Endometrium (tissue), 2 donors: ENCODE measurements at regions not wholly inside any gene's neighbourhood (a gene's known extent, or its start where the extent isn't known, plus 50 kb on each side); places are given as distances from the start of the nearest gene placed in this dataset.

Experiments used
- FAIRE-seq: peaks from 2 replicates; lab custom pipeline; 2012; peaks lifted over from hg19 to GRCh38; lab: Jason Lieb, UNC
- donor health status: control.
- donor health status: control.

GRCh38 chr16:51723036-51723724, 572.1 kb upstream of the SALL1 start:
- no peak for FAIRE-seq

DNA sequence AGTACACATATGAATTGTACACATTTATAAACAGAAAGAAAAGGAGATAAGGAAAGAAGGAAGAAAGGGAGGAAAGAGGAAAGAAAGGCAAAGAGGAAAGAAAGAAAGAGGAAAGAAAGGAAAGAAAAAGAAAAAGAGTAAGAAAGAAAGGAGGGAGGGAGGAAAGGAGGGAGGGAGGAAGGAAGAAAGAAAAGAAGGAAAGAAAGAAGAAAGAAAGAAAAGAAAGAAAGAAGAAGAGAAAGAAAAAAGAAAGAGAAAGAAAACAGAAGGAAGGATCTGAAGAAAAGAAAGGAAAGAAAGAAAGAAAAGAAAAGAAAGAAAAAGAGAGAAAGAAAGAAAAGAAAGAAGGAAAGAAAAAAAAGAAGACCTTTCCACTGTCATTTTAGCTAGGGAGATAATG, 571.4 kb upstream of the SALL1 start:
- FAIRE-seq = no peak

DNA sequence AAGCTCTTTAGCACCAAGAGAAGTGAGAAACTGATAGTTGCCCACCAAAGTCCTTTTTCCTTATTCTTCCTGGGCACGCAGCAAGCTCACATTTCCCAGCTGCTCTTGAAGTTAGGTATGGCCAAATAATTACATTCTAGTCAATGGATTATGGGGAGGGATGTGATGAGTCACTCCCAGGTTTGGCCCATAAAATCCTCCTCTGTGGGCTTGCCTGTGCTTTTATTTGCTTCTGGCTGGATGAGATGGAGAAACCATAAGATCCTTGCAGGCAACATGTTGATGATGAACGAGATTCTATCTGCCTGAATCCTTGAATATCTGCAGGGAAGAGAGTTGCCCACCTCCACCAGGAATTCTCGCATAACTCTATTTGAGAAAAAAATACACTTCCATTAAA, 568.3 kb upstream of the SALL1 start:
- no peak for FAIRE-seq

- no peak for FAIRE-seq
These were observed 565.1 kb upstream of the SALL1 start for GRCh38 chr16:51716195-51716594.

DNA sequence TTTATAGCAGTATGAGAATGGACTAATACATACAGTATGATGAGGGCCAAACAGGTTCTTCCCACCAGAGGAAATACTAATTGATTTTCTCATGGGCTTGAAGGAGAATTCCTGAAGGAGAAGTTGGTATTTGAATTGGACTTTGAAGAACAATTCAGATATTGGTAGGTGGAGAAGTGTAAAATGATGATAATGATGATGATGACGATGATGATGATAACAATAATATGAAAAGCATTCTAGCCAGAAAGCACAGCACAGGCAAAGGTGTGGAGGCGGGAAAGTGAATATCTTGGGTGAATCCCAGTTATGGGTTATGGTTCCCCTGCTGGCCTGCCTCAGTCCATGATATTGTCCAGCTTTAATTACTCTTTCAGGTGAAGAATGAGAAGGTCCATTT, 562.4 kb upstream of the SALL1 start:
- no peak for FAIRE-seq

DNA sequence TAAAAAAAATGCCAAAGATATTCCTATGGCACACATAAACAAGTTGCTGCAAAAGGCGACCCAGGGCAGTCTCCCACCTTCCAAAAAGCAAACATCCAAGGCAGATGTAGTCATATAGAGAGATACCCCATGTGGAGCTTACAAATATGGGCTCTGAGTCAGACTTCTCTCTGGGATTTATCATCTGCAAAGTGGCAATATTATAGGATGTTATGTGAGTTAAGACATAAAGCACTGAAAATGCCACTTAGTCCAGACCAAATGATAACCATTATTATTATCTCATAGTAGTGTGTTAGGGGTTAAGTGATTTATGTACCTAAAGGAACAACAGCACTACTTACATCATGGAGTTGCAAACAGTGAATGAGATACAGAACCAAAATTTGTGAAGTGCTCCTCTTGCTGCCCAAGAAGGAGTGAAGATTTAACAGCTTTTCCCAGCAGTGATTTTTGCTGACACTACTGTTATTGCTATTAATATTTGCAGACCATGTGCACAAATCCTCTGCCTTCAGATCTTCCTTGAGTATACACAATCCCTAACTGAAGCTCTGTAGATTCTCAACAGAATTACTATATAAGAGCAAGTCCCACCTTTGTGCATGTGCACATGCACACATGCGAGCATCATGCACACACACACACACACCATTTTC, 560.0 kb upstream of the SALL1 start:
- FAIRE-seq = no peak

DNA sequence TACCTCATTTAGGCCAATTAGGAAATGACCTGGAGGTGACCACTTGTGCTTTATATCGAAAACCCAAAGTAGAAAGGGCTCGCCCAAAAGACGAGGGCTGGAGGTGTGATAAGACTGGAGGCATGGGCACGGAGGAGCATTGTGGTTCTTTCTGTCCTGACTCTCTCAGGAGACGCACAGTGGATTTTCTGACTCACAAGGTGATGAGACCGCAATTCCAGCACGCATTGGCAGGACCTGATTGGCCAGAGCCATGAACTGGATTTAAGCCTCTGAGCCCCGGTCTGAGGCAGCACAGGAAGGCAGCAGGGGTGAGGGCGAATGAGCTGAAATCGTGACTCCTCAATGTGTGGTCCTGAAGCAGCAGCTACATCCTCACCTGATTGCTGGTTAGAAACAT, 559.1 kb upstream of the SALL1 start:
- no peak for FAIRE-seq

GRCh38 chr16:51708861-51709260, 557.8 kb upstream of the SALL1 start:
- FAIRE-seq = no peak

DNA sequence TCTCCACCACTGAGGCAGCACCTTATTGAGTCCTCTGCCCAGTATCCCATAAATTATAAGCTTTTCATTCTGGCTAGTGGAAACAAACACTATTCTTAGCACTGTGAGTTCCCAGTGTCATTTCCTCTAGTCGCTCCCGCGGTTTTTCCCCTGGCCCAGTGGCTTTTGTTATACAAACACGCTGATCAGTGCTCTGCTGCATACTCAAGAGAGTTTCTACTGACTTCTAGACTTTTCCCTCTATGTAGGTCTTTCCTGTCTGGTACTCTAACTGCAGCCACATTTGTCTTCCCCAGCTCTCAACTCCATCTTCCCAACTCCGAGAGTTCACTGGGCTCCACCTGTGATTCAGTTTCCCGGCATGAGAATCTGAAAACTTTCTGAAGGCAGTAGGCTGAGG, 556.6 kb upstream of the SALL1 start:
- no peak for FAIRE-seq

- peak; percentile 33 for FAIRE-seq
These were observed 554.1 kb upstream of the SALL1 start for GRCh38 chr16:51705142-51705541.

- FAIRE-seq = no peak
These were observed 550.0 kb upstream of the SALL1 start for GRCh38 chr16:51701025-51701424.

GRCh38 chr16:51699686-51700396, 548.8 kb upstream of the SALL1 start:
- no peak for FAIRE-seq

- FAIRE-seq = no peak
These were observed 547.6 kb upstream of the SALL1 start for GRCh38 chr16:51698647-51699046.

- FAIRE-seq = no peak
These were observed 546.4 kb upstream of the SALL1 start for GRCh38 chr16:51697454-51697853.

GRCh38 chr16:51696376-51696775, 545.3 kb upstream of the SALL1 start:
- no peak for FAIRE-seq

- no peak for FAIRE-seq
These were observed 540.0 kb upstream of the SALL1 start for GRCh38 chr16:51691109-51691508.

DNA sequence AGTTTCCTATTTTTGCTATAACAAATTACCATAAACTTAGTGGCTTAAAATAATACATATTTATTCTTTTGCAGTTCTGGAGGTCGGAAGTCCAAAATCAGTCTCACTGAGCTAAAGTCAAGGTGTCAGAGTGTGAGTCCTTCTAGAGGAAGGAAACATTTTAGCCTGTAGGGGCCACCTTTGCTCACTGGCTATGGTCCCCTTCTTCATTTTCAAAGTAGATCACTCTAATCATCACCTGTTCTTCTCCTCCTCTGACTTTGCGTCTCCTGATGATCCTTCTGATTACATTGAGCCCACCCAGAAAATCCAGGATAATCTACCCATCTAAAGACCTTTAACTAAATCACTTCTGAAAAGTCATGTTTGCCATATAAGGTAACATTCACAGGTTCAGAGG, 534.4 kb upstream of the SALL1 start:
- FAIRE-seq = no peak

DNA sequence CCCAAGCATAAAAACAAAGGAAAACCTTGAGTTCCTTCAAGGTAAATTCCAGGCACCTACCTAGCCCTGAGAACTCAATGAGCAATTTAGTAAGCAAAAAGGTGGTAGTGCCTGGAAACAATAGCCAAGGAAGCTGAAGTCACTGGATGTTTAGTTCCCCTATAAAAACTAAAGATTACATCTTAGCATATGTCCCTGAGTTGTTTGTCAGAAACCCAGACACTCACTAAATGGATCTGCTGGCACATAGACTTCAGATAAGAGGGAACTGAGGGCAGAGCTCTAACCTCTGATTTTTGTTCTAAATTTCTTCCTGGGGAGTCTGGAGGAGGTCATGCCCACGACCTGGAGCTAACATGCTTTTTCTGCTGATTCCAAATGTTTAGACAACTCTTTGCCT, 532.8 kb upstream of the SALL1 start:
- no peak for FAIRE-seq

DNA sequence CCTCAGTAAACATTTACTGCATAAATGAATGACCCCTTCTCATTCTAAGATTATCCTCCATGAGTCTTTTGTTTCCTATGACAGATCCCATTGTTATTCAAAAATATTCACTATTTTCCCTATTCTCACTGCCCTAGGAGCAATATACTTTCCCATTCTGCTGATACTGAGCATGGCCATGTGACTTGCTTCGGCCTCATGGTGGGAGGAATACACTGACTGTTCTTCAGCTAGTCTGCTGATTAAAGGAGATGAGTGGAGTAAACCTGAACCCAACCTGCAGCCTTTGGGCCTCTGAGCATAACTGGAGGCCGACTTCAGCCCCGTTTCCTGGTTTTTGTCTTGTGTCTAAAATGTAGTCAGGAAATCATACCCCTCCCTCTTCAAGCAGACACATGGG, 531.8 kb upstream of the SALL1 start:
- no peak for FAIRE-seq

GRCh38 chr16:51674615-51675014, 523.5 kb upstream of the SALL1 start:
- FAIRE-seq = no peak

DNA sequence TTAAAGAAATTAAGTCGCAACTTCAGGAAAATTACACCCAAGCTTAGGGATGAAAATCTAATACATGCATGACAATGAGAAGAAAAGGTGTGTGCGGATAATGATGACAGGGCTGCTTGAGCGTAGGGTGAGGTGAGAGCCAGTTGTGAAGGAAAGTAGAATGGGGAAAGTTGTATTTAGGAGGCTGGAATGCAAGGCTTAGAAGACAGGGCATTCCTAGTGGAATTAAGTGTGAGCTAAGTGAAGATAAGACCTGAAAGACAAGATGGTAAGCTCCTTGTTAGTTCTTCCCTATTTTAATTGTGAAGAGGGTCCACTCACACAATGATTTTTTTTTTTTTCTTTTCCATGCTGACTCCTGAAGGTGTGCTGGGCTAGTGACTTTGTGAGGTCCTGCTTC, 519.5 kb upstream of the SALL1 start:
- no peak for FAIRE-seq

- FAIRE-seq = no peak
These were observed 515.8 kb upstream of the SALL1 start for GRCh38 chr16:51666821-51667220.

- no peak for FAIRE-seq
These were observed 515.0 kb upstream of the SALL1 start for GRCh38 chr16:51666074-51666473.
